Activated CD8-positive, alpha-beta T cell treated with anti-CD3 and anti-CD28 coated beads, Interleukin-2, amount 10 ng/mL, durations not matched to agents 7 days and 5 days (primary cell): ENCODE measurements at regions not wholly inside any gene's neighbourhood (a gene's known extent, or its start where the extent isn't known, plus 50 kb on each side); places are given as distances from the start of the nearest gene placed in this dataset.
"Not testable (repeated sequence)": the region's sequence is repeated elsewhere in the genome, so short reads cannot be mapped to it uniquely, and the experiment has no call there.

Experiments used
- ATAC-seq: fragments of 150-1000 bp; cut with Tn5 transposase; one replicate; pipeline ENCODE4 v1.10.0; 2021; ENCODE audit warnings: moderate library complexity
- CTCF ChIA-PET: fragments of 350-600 bp; sonication (Branson Sonifier 250); formaldehyde crosslinking; loops from one replicate; lab custom pipeline; 2021; ENCODE audit warnings: antibody characterized with exemption; lab: Charles Lee
- POLR2A ChIA-PET: fragments of 350-600 bp; sonication (Branson Sonifier 250); formaldehyde crosslinking; loops from one replicate; lab custom pipeline; 2021; ENCODE audit warnings: antibody characterized with exemption; lab: Charles Lee
- DNase-seq: peaks from one replicate; pipeline ENCODE4 v3.0.0-alpha.2; 2020
- H3K27ac Mint-ChIP-seq: one replicate; pipeline ENCODE4 v1.8.0; 2021; ENCODE audit warnings: mild to moderate bottlenecking, mixed read lengths
- H3K27me3 Mint-ChIP-seq: one replicate; pipeline ENCODE4 v1.8.0; 2021; ENCODE audit warnings: low read depth, mixed read lengths
- H3K36me3 Mint-ChIP-seq: one replicate; pipeline ENCODE4 v1.8.0; 2021; ENCODE audit warnings: low read depth, mixed read lengths
- H3K4me1 Mint-ChIP-seq: one replicate; pipeline ENCODE4 v1.8.0; 2021; ENCODE audit warnings: low read depth, mixed read lengths
- H3K4me3 Mint-ChIP-seq: one replicate; pipeline ENCODE4 v1.8.0; 2021; ENCODE audit warnings: mild to moderate bottlenecking, mixed read lengths
- H3K9me3 Mint-ChIP-seq: one replicate; pipeline ENCODE4 v1.8.0; 2022; ENCODE audit warnings: mixed read lengths; ENCODE audit not compliant: insufficient read depth

GRCh38 chr12:69036999-69037398 lies 104.0 kb upstream of the CPM start:
- ATAC-seq = no peak

GRCh38 chr12:69039911-69040310 lies 106.9 kb upstream of the CPM start:
- DNase-seq (no peak), ATAC-seq (no peak)
- no peaks in the 10 kb centered on the region for H3K4me1 Mint-ChIP-seq
- no peaks in the 10 kb centered on the region for H3K9me3 Mint-ChIP-seq
- H3K27ac Mint-ChIP-seq = no peak overlapping the region
- H3K4me3 Mint-ChIP-seq = no peak overlapping the region
- H3K27me3 Mint-ChIP-seq = no peaks in the 10 kb centered on the region
- CTCF ChIA-PET = no interaction called here
- POLR2A ChIA-PET = no interaction called here
- H3K36me3 Mint-ChIP-seq = no peaks in the 10 kb centered on the region

More at GRCh38 chr12:69036999-69037398, 104.0 kb upstream of the CPM start:
- ChIA-PET CTCF (no interaction called here), POLR2A (no interaction called here)
- Mint-ChIP-seq H3K9me3 (no peaks in the 10 kb centered on the region), H3K27me3 (peaks cover 3% of the 10 kb centered on the region), H3K4me3 (no peak overlapping the region), H3K27ac (no peak overlapping the region), H3K36me3 (no peaks in the 10 kb centered on the region), H3K4me1 (no peaks in the 10 kb centered on the region)
- DNase-seq = no peak

- no peaks in the 10 kb centered on the region for H3K4me1 Mint-ChIP-seq
- H3K9me3 Mint-ChIP-seq = no peaks in the 10 kb centered on the region
- no peaks in the 10 kb centered on the region for H3K36me3 Mint-ChIP-seq
- H3K27ac Mint-ChIP-seq = no peak overlapping the region
- ChIA-PET CTCF (no interaction called here), POLR2A (no interaction called here)
- no peak overlapping the region for H3K4me3 Mint-ChIP-seq
- ATAC-seq (no peak), DNase-seq (no peak)
- peaks cover 2% of the 10 kb centered on the region for H3K27me3 Mint-ChIP-seq
Observed at GRCh38 chr12:69042557-69042956, 109.6 kb upstream of the CPM start.

DNA sequence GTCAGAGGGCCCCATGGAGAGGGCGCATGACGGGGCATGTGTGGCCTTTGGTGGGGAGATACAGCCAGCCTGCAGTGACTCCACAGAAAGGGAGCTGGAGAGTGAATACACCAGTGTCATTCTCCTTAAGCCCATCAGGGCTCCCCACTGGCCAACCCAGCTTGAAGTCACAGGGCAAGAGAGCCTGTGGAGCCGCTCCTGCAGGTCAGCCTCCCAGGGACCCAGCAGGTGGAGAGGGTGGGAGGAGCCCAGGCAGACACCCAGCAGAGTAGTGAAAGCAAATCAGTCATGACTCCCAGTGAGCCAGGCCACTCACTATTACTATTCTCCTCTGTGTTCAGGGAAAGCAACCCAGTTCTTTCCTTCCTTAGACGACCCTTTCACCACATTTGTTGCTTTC lies 110.0 kb upstream of the CPM start:
- ChIA-PET POLR2A (no interaction called here), CTCF (no interaction called here)
- Mint-ChIP-seq H3K36me3 (no peaks in the 10 kb centered on the region), H3K27ac (no peak overlapping the region), H3K4me1 (no peaks in the 10 kb centered on the region), H3K9me3 (no peaks in the 10 kb centered on the region), H3K27me3 (peaks cover 2% of the 10 kb centered on the region), H3K4me3 (no peak overlapping the region)
- DNase-seq (no peak), ATAC-seq (no peak)

- peaks cover 2% of the 10 kb centered on the region for H3K27me3 Mint-ChIP-seq
- no peak overlapping the region for H3K27ac Mint-ChIP-seq
- no peak overlapping the region for H3K4me3 Mint-ChIP-seq
- no peaks in the 10 kb centered on the region for H3K9me3 Mint-ChIP-seq
- ChIA-PET CTCF (no interaction called here), POLR2A (no interaction called here)
- no peaks in the 10 kb centered on the region for H3K4me1 Mint-ChIP-seq
- no peak for ATAC-seq
- H3K36me3 Mint-ChIP-seq = no peaks in the 10 kb centered on the region
- no peak for DNase-seq
Observed at GRCh38 chr12:69044887-69045286, 111.9 kb upstream of the CPM start.

- POLR2A ChIA-PET = no interaction called here
- CTCF ChIA-PET = no interaction called here
- ATAC-seq (no peak), DNase-seq (no peak)
- Mint-ChIP-seq H3K27ac (no peak overlapping the region), H3K36me3 (no peaks in the 10 kb centered on the region), H3K27me3 (peaks cover 2% of the 10 kb centered on the region), H3K4me1 (no peaks in the 10 kb centered on the region), H3K4me3 (no peak overlapping the region), H3K9me3 (no peaks in the 10 kb centered on the region)
Observed at GRCh38 chr12:69045430-69045829, 112.5 kb upstream of the CPM start.

DNA sequence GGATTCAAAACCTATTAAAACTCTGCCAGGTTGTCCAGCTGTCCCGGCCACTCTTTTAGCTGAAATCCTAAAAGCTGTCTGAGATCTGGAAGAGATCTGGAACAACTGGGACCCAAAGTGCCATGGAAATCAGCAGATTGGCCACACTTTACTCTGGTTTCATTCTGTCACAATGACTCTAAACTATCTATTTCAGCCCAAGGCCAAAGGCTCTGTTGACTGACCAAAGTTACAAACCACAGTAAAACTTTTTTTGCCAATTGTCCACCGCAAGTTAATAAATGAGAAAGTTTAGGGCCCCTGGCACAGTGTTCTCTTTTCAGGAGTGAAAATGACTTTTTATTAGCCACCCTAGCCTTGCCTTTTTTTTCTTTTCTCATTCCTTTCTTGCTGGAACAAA lies 113.4 kb upstream of the CPM start:
- H3K27ac Mint-ChIP-seq = no peak overlapping the region
- peaks cover 4% of the 10 kb centered on the region for H3K27me3 Mint-ChIP-seq
- H3K9me3 Mint-ChIP-seq = no peaks in the 10 kb centered on the region
- ChIA-PET CTCF (no interaction called here), POLR2A (no interaction called here)
- no peak for DNase-seq
- no peaks in the 10 kb centered on the region for H3K4me1 Mint-ChIP-seq
- no peak for ATAC-seq
- H3K36me3 Mint-ChIP-seq = no peaks in the 10 kb centered on the region
- no peak overlapping the region for H3K4me3 Mint-ChIP-seq

GRCh38 chr12:69046920-69047319 lies 113.9 kb upstream of the CPM start:
- POLR2A ChIA-PET = no interaction called here
- CTCF ChIA-PET = no interaction called here
- ATAC-seq = no peak
- no peak for DNase-seq
- Mint-ChIP-seq H3K9me3 (no peaks in the 10 kb centered on the region), H3K27ac (no peak overlapping the region), H3K4me3 (no peak overlapping the region), H3K36me3 (no peaks in the 10 kb centered on the region), H3K27me3 (peaks cover 4% of the 10 kb centered on the region), H3K4me1 (no peaks in the 10 kb centered on the region)

DNA sequence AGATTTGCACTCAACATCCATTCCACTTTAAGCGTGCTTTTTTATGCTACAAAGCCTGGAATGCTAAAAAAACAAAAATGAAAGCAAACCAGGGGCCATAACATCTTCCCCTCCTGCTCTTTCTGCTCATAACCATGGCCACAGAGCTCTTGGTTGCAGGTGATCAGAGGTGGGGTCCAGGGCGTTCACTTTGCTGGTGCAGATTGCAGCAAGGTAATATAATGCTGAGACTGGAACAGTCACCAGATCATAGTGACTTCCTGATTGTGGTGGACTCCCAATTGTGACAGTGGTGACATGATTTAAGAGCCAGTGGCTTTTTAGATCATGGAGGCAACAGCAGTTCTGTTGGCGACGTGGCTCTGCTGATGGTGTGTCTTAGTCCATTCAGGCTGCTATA lies 115.0 kb upstream of the CPM start:
- H3K9me3 Mint-ChIP-seq = no peaks in the 10 kb centered on the region
- ChIA-PET POLR2A (no interaction called here), CTCF (no interaction called here)
- no peak overlapping the region for H3K4me3 Mint-ChIP-seq
- ATAC-seq = no peak
- no peaks in the 10 kb centered on the region for H3K36me3 Mint-ChIP-seq
- no peaks in the 10 kb centered on the region for H3K4me1 Mint-ChIP-seq
- H3K27me3 Mint-ChIP-seq = peaks cover 4% of the 10 kb centered on the region
- no peak for DNase-seq
- H3K27ac Mint-ChIP-seq = no peak overlapping the region

DNA sequence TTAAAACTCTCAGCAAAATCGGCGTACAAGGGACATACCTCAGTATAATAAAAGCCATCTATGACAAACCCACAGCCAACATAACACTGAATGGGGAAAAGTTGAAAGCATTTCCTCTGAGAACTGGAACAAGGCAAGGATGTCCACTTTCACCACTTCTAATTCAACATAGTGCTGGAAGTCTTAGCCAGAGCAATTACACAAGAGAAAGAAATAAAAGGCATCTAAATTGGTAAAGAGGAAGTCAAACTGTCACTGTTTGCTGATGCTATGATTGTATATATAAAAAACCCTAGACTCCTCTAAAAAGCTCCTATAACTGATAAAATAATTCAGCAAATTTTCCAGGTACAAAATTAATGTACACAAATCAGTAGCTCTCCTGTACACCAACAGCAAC lies 116.9 kb upstream of the CPM start:
- H3K27ac Mint-ChIP-seq, ATAC-seq, DNase-seq, H3K9me3 Mint-ChIP-seq, POLR2A ChIA-PET, H3K36me3 Mint-ChIP-seq, H3K27me3 Mint-ChIP-seq, H3K4me3 Mint-ChIP-seq, H3K4me1 Mint-ChIP-seq: not testable (repeated sequence)
- CTCF ChIA-PET = interaction anchor here (1.5 kb wide), 1 partner anchor 220 kb away, joined by 4 read pairs; no protein-coding TSS in a partner anchor

- Mint-ChIP-seq H3K4me1 (no peaks in the 10 kb centered on the region), H3K36me3 (no peaks in the 10 kb centered on the region), H3K9me3 (no peaks in the 10 kb centered on the region), H3K27ac (no peak overlapping the region), H3K4me3 (no peak overlapping the region), H3K27me3 (peaks cover 2% of the 10 kb centered on the region)
- no peak for ATAC-seq
- ChIA-PET CTCF (interaction anchor here (1.5 kb wide), 1 partner anchor 8 kb away, joined by 3 read pairs; no protein-coding TSS in a partner anchor), POLR2A (no interaction called here)
- no peak for DNase-seq
Observed at GRCh38 chr12:69052613-69053408, 119.8 kb upstream of the CPM start.

DNA sequence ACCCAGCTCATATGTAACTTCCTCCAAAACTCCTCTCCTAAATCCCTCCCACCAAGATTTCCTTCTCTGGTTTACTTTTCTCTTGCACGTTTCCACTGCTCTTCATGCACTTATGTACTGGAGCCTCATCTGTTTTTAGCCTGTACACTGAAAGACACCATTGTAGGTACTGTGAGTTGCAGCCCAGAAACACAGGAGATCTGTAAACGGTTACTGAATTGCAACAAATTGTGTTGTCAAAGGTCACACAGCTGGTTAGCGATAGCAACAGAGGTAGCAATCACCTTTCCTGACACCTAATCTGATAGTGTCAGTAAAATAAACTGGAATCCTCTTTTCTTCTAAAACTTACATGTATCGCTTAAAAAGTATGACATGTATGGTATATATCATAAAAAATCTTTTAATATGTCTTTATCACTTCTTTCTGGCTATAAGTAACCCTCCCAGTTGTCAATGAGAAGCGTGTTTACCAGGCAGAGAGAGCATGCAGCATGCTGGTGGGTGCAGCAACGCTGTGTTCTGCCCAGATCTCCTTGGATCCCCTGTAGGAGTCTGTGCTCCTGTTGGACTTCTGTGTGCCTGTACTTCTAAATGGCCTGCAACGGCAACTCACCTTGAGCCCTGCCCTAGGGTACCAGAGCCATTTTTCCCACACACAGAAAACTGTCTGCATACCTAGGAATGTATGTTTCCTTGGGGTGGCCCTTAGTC lies 121.5 kb upstream of the CPM start:
- H3K9me3 Mint-ChIP-seq = no peaks in the 10 kb centered on the region
- H3K4me3 Mint-ChIP-seq = no peak overlapping the region
- POLR2A ChIA-PET = no interaction called here
- ATAC-seq (no peak), DNase-seq (no peak)
- CTCF ChIA-PET = no interaction called here
- no peak overlapping the region for H3K27ac Mint-ChIP-seq
- H3K27me3 Mint-ChIP-seq = peaks cover 2% of the 10 kb centered on the region
- no peaks in the 10 kb centered on the region for H3K36me3 Mint-ChIP-seq
- H3K4me1 Mint-ChIP-seq = peaks cover 2% of the 10 kb centered on the region
